NCI-H1417 (cell line): ENCODE measurements at regions not wholly inside any gene's neighbourhood (a gene's known extent, or its start where the extent isn't known, plus 50 kb on each side); places are given as distances from the start of the nearest gene placed in this dataset.
"Not testable (repeated sequence)": the region's sequence is repeated elsewhere in the genome, so short reads cannot be mapped to it uniquely, and the experiment has no call there.

Source experiments
- DNase-seq, 3 experiments: peaks; one replicate each; lab custom pipeline; 2025; lab: John Stamatoyannopoulos, UW

GRCh38 chr3:5545719-5546118 lies 358.2 kb downstream of the EDEM1 start:
- no peak for DNase-seq

- DNase-seq: no peak
Observed at GRCh38 chr3:5553203-5553602, 365.7 kb downstream of the EDEM1 start.

GRCh38 chr3:5554245-5554747 lies 366.8 kb downstream of the EDEM1 start:
- no peak for DNase-seq

- DNase-seq: no peak
Observed at GRCh38 chr3:5560199-5560598, 372.7 kb downstream of the EDEM1 start.

GRCh38 chr3:5563537-5564277 lies 376.2 kb downstream of the EDEM1 start:
- DNase-seq: no peak

- DNase-seq: no peak
Observed at GRCh38 chr3:5564278-5564666, 376.8 kb downstream of the EDEM1 start.

- DNase-seq: no peak
Observed at GRCh38 chr3:5565026-5565425, 377.5 kb downstream of the EDEM1 start.

GRCh38 chr3:5567113-5567512 lies 379.6 kb downstream of the EDEM1 start:
- DNase-seq: no peak

GRCh38 chr3:5568451-5568850 lies 380.9 kb downstream of the EDEM1 start:
- no peak for DNase-seq

GRCh38 chr3:5569152-5569551 lies 381.6 kb downstream of the EDEM1 start:
- no peak for DNase-seq

- DNase-seq: no peak
Observed at GRCh38 chr3:5572168-5572567, 384.7 kb downstream of the EDEM1 start.

GRCh38 chr3:5576277-5577011 lies 388.9 kb downstream of the EDEM1 start:
- no peak for DNase-seq

- no peak for DNase-seq
Observed at GRCh38 chr3:5579139-5579602, 391.7 kb downstream of the EDEM1 start.

GRCh38 chr3:5579946-5580345 lies 392.4 kb downstream of the EDEM1 start:
- no peak for DNase-seq

- no peak for DNase-seq
Observed at GRCh38 chr3:5580826-5581225, 393.3 kb downstream of the EDEM1 start.

GRCh38 chr3:5581743-5582142 lies 394.2 kb downstream of the EDEM1 start:
- no peak for DNase-seq

GRCh38 chr3:5583920-5584319 lies 396.4 kb downstream of the EDEM1 start:
- no peak for DNase-seq

- no peak for DNase-seq
Observed at GRCh38 chr3:5585085-5585484, 397.6 kb downstream of the EDEM1 start.

- DNase-seq: no peak
Observed at GRCh38 chr3:5606884-5607472, 419.5 kb downstream of the EDEM1 start.

GRCh38 chr3:5607581-5607980 lies 420.1 kb downstream of the EDEM1 start:
- no peak for DNase-seq

- not testable (repeated sequence) for DNase-seq
Observed at GRCh38 chr3:5608971-5609370, 421.5 kb downstream of the EDEM1 start.

- DNase-seq: no peak
Observed at GRCh38 chr3:5613599-5613998, 426.1 kb downstream of the EDEM1 start.

- no peak for DNase-seq
Observed at GRCh38 chr3:5616873-5617272, 429.4 kb downstream of the EDEM1 start.
